ENCODE measurements at regions not wholly inside any gene's neighbourhood (a gene's known extent, or its start where the extent isn't known, plus 50 kb on each side); places are given as distances from the start of the nearest gene placed in this dataset.

DNA sequence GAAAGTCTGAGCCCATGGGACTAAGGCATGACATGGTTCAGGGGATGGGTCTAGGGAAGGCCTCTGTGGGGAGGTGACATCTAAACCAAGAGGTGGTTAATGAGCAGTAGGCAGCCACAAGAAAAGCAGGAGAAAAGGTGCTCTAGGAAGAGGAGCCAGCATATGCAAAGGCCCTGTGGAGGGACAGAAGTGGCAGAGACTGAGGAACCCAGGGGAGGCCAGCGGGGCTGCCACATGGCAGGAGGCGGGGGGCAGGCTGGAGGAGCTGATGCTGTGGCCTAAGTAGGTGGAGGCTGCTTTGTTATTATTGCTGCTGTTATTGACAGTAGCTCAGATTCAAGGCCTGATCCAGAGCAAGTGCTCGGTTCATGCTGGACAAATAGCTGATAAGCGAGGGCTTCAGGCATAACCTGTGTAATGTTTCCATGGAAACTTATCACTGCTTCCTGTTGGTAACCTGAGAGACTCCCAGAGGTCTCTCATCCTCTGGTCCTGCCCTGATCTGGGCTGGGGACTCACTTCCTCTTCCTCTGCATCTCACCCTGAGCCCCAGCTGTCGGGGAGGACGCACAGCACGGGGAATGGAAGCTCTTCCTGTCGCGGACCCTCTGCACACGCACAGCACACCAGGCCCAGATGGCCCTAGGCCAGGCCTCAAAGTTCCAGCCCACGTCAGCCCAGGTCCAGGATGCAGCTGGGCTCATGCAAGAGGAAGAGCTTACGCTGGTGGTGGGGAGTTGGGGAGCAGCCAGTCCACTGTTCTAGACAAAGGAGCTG, 75.2 kb upstream of the TP53I11 start:
- TF ChIP-seq FOXK1 (CRISPR knock-in tag; IDR thresholded peaks at IDR 0.05; ENCODE audit: borderline replicate concordance, low read depth) (no peak), RERE (CRISPR knock-in tag; IDR thresholded peaks at IDR 0.05; ENCODE audit: low read depth) (no peak), CC2D1A (CRISPR knock-in tag; IDR thresholded peaks at IDR 0.05) (no peak), POLR2A (IDR thresholded peaks at IDR 0.05; ENCODE audit: insufficient read depth in 1 of 2, low read depth in 2 of 2, low read length in 2 of 2) (no peak), REST (IDR thresholded peaks at IDR 0.05; ENCODE audit: borderline replicate concordance in 1 of 2, low read depth in 1 of 2, low read length in 2 of 2) (no peak), MNT (IDR thresholded peaks at IDR 0.05) (no peak), JUN (CRISPR knock-in tag; IDR thresholded peaks at IDR 0.05) (no peak), KLF15 (CRISPR knock-in tag; IDR thresholded peaks at IDR 0.05; ENCODE audit: borderline replicate concordance) (no peak), KAT7 (CRISPR knock-in tag; IDR thresholded peaks at IDR 0.05; ENCODE audit: borderline replicate concordance) (no peak), RAD21 (CRISPR knock-in tag; IDR thresholded peaks at IDR 0.05) (no peak), CTCF (CRISPR knock-in tag; IDR thresholded peaks at IDR 0.05) (no peak)
